ENCODE measurements at regions not wholly inside any gene's neighbourhood (a gene's known extent, or its start where the extent isn't known, plus 50 kb on each side); places are given as distances from the start of the nearest gene placed in this dataset.

GRCh38 chr6:119628691-119629594, 279.4 kb upstream of the MAN1A1 start:
- Histone ChIP-seq H3K36me3 (ENCODE audit: low read depth) (no peaks in the 10 kb centered on the region), H3K4me1 (ENCODE audit: low read depth) (no peaks in the 10 kb centered on the region), H3K9me3 (no peaks in the 10 kb centered on the region), H3K4me3 (no peak overlapping the region)
- no peak for ATAC-seq
- intact Hi-C loops (cut with DNase I, micrococcal nuclease): no loop called here
- no peak for TF ChIP-seq CTCF (IDR thresholded peaks at IDR 0.05)
- no peak for DNase-seq

- Histone ChIP-seq H3K9me3 (no peaks in the 10 kb centered on the region), H3K4me3 (no peak overlapping the region), H3K4me1 (ENCODE audit: low read depth) (no peaks in the 10 kb centered on the region), H3K36me3 (ENCODE audit: low read depth) (no peaks in the 10 kb centered on the region)
- ATAC-seq: no peak
- intact Hi-C loops (cut with DNase I, micrococcal nuclease): no loop called here
- no peak for DNase-seq
- no peak for TF ChIP-seq CTCF (IDR thresholded peaks at IDR 0.05)
Observed at GRCh38 chr6:119627908-119628669, 278.5 kb upstream of the MAN1A1 start.

- no peak for ATAC-seq
- Histone ChIP-seq H3K36me3 (ENCODE audit: low read depth) (no peaks in the 10 kb centered on the region), H3K9me3 (no peaks in the 10 kb centered on the region), H3K4me3 (no peak overlapping the region), H3K4me1 (ENCODE audit: low read depth) (no peaks in the 10 kb centered on the region)
- TF ChIP-seq CTCF (IDR thresholded peaks at IDR 0.05): no peak
- intact Hi-C loops (cut with DNase I, micrococcal nuclease): no loop called here
- DNase-seq: no peak
Observed at GRCh38 chr6:119626884-119627619, 277.5 kb upstream of the MAN1A1 start.

- no peak for DNase-seq
- no peak overlapping the region for H3K4me3 ChIP-seq
- no peak for TF ChIP-seq CTCF (IDR thresholded peaks at IDR 0.05)
- H3K36me3 ChIP-seq (ENCODE audit: low read depth): no peaks in the 10 kb centered on the region
- ATAC-seq: no peak
- no peaks in the 10 kb centered on the region for H3K4me1 ChIP-seq (ENCODE audit: low read depth)
- H3K9me3 ChIP-seq: no peaks in the 10 kb centered on the region
- intact Hi-C loops (cut with DNase I, micrococcal nuclease): no loop called here
Observed at GRCh38 chr6:119620846-119621555, 271.4 kb upstream of the MAN1A1 start.

GRCh38 chr6:119614138-119614537, 264.6 kb upstream of the MAN1A1 start:
- Histone ChIP-seq H3K4me3 (no peak overlapping the region), H3K9me3 (no peaks in the 10 kb centered on the region), H3K36me3 (ENCODE audit: low read depth) (no peaks in the 10 kb centered on the region), H3K4me1 (ENCODE audit: low read depth) (no peaks in the 10 kb centered on the region)
- DNase-seq (no peak), ATAC-seq (no peak)
- no peak for TF ChIP-seq CTCF (IDR thresholded peaks at IDR 0.05)
- intact Hi-C loops (cut with DNase I, micrococcal nuclease): no loop called here
